ENCODE measurements at regions not wholly inside any gene's neighbourhood (a gene's known extent, or its start where the extent isn't known, plus 50 kb on each side); places are given as distances from the start of the nearest gene placed in this dataset.

- intact Hi-C loops (cut with DNase I, micrococcal nuclease), result no loop called here
- DNase-seq (no peak), ATAC-seq (no peak)
These were observed 457.9 kb downstream of the KLF5 start for GRCh38 chr13:73516731-73517130.

GRCh38 chr13:73514208-73514607 is 455.4 kb downstream of the KLF5 start:
- intact Hi-C loops (cut with DNase I, micrococcal nuclease), result no loop called here
- DNase-seq, result no peak
- no peak for ATAC-seq

DNA sequence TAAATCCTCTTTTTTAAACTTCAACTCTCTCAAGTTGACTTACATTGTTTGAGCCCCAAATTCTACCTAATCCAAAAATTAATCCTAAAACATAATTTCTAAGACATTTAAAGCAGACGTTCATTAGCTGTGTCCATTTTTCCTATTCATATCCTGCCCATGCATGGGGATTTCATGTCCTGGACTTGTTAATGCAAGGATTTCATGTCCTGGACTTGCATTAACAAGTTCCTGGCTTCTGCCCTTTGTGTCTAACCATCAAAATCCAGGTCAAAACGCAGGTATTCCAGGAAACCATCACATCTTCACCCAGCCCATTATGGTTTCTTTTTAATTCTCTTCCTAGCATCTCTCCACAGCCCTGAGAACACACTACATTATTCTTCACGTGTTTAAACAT is 454.9 kb downstream of the KLF5 start:
- intact Hi-C loops (cut with DNase I, micrococcal nuclease), result no loop called here

GRCh38 chr13:73508841-73509240 is 450.0 kb downstream of the KLF5 start:
- ATAC-seq, result no peak
- intact Hi-C loops (cut with DNase I, micrococcal nuclease), result no loop called here
- DNase-seq, result no peak

More for the DNA sequence above, 454.9 kb downstream of the KLF5 start:
- no peak for DNase-seq
- ATAC-seq, result no peak

DNA sequence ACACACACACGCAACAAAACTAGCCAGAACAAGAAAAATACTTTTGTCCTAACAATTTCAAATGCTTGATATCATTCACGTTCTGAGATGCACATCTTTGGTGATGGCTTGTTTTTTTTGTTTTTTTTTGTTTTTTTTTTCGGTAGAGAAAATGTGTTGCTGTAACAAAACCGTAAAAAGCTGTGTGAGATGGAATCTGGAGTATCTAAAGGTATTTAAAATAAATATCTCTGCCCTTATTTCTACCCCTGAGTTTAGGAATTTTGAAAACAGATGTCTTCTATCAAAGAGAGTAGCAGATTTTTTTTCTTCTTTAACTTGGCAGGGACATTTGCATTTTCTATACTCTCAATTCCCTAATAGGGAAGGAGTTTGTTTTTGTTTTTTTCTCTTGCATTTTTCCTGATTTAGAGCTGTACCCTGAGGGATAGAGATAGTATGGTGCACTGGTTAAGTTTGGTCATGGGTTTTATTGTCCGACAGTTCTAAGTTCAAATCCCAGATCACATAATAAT is 446.6 kb downstream of the KLF5 start:
- DNase-seq (no peak), ATAC-seq (no peak)
- intact Hi-C loops (cut with DNase I, micrococcal nuclease), result no loop called here

DNA sequence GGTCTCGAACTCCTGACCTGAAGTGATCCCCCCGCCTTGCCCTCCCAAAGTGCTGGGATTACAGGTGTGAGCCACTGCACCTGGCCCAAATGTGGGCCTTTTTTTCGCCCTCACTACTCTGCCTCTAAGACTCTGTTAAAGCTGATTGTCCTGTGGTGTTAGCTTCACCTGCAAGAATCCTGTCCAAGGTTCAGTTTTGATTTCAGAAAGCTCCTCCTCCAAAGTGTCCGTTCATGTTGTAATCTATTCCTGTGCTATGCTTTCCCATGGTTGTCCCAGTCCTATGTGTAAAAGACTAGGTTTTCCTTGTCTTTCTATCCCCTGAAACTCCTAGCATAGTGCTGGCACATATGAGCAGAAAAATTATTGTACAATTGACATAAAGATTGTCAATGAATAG is 440.9 kb downstream of the KLF5 start:
- intact Hi-C loops (cut with DNase I, micrococcal nuclease), result no loop called here
- no peak for DNase-seq
- ATAC-seq, result peak; percentile 97

GRCh38 chr13:73497430-73497829 is 438.6 kb downstream of the KLF5 start:
- intact Hi-C loops (cut with DNase I, micrococcal nuclease), result no loop called here
- DNase-seq (no peak), ATAC-seq (no peak)

DNA sequence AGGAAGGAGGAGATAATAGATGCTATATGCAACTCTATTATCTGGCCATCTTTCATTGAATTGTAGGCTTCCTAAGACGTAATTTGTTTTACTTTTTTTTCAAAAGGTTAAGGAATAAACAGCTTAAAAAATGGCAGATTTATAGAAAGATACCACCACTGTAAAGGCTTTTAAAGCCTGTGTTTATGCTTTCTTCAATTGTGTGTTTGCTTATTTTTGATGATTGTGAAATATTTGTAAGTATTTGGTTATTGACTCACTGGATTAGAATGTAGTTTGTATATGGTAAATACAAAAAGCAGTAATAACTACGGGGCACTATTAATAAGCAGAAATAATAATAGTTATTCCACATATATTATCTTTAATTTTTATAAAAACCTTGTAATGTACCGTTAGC is 437.9 kb downstream of the KLF5 start:
- DNase-seq, result no peak
- ATAC-seq, result no peak
- intact Hi-C loops (cut with DNase I, micrococcal nuclease), result no loop called here

DNA sequence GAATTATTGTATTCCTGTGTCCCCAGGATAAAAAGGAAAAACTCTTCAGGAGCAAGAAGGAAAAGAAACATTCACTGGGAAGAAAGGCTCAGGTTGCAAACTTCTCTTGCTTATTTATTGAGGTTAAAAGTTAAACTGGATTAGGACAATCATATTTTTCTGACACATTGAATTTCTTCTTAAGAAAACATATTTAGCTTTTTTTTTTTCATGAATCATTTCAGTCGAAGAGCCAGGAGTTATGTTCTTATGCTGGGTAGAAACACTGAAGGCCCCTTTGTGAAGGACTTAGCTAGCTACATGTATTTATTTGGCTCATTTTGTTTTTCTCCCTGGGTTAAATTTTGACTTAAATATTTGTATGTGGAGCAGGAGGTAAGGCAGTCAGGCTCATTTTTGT is 434.0 kb downstream of the KLF5 start:
- no peak for DNase-seq

DNA sequence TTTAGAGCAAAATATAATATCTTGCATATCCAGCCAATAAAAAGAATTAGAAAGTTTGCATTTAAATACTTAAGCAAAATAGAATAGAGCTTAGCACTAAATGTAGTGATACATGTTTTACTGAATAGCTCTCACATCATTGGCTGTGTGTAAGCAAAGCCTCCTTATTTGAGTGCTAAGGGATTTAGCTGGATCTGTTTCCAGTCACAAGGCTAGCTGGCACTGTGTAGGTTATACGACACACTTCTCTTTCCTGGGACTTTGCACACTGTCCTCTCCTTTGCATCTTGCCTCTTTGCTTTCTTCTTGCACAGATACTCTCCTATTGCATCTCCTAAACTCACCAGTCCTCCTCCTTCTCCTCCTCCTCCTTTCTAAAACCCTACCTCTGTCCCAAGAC is 423.8 kb downstream of the KLF5 start:
- intact Hi-C loops (cut with DNase I, micrococcal nuclease), result no loop called here
- ATAC-seq, result no peak
- DNase-seq, result no peak

More for the DNA sequence above, 434.0 kb downstream of the KLF5 start:
- no peak for ATAC-seq
- intact Hi-C loops (cut with DNase I, micrococcal nuclease), result no loop called here

DNA sequence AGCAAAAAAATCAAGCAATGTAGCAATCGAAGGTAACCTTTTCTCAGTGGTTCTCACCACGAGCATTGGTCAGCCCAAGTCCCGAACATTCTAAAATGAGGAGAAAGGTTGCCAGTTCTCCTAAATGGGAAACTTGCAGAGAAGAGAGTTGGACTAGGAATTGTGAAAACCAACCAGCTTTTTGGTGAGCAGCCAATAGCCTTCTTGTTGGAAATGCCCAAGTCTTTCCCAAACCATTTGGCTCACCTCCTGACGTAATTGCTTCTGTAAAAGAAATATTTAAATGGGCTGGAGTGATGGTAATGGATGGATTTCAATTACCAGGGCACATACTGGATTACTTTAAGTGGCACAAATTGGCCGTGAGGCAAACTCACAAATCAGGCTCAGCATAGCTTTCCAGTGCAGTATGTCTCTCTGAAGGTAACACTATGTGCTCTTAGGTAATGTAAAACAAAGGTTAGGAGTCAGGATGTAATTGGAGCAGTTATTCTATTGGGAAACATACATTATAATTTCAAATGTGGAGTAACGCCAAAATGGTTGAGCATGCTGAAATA is 423.2 kb downstream of the KLF5 start:
- no peak for DNase-seq
- ATAC-seq, result no peak
- intact Hi-C loops (cut with DNase I, micrococcal nuclease), result no loop called here

- ATAC-seq, result no peak
- intact Hi-C loops (cut with DNase I, micrococcal nuclease), result no loop called here
- no peak for DNase-seq
These were observed 422.2 kb downstream of the KLF5 start for GRCh38 chr13:73480779-73481559.

- intact Hi-C loops (cut with DNase I, micrococcal nuclease), result no loop called here
- DNase-seq (no peak), ATAC-seq (no peak)
These were observed 421.1 kb downstream of the KLF5 start for GRCh38 chr13:73479856-73480255.

DNA sequence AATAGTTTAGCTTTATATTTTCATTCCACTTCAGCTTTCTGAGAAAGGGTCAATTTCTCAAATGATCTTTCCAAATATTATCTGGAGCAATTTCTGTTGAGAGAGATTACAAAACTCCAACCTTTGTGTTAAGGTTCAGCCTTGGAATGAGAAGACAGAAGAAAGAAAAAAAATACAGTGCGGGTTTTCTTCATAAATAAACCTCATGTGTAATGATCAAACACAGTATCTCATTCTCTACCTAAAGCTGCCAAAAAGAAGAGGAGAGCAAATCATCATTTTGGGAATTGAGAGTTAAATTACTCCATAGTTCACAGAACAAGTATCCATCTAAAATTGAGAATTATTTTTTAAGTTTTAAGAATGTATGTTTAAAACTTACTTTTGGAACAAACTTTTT is 420.5 kb downstream of the KLF5 start:
- ATAC-seq, result no peak
- intact Hi-C loops (cut with DNase I, micrococcal nuclease), result no loop called here
- no peak for DNase-seq

DNA sequence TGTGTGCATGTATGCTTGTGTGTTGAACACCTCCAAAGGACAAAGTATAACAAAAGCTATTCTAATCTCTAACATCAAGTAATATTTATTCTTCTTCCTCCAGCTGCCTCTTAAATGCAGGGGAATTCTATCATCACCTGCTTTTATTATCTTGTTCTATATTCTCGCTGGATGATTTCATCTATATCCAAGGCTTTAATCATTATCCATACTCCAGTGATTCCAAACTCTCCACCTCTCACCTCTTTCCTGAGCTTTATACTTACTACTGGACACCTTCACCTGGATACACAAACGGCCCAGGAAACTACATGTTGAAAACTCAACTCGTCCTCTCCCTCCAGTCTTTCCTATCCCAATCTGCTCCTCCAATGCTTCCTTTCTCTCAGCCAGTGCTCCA is 418.6 kb downstream of the KLF5 start:
- intact Hi-C loops (cut with DNase I, micrococcal nuclease), result no loop called here

DNA sequence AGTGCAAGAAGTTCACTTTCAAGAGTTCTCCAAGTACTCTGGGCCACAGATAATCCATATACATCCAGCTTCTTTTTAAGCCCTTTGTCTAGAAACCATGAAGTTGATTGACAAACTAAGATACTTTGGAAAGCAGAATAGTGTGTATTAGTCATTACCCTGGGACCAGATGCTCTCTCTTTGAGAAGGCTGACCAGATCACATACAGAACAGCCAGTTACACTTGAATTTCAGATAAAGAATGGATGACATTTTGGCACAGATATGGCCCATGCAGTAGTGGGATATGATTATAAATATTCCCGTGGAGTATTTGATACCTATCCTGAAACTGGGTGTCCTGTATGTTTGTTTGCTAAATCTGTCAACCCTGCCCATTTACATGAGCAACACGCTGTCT is 414.2 kb downstream of the KLF5 start:
- intact Hi-C loops (cut with DNase I, micrococcal nuclease), result no loop called here
- DNase-seq (no peak), ATAC-seq (no peak)

More for the DNA sequence above, 418.6 kb downstream of the KLF5 start:
- DNase-seq (no peak), ATAC-seq (peak; percentile 74)

DNA sequence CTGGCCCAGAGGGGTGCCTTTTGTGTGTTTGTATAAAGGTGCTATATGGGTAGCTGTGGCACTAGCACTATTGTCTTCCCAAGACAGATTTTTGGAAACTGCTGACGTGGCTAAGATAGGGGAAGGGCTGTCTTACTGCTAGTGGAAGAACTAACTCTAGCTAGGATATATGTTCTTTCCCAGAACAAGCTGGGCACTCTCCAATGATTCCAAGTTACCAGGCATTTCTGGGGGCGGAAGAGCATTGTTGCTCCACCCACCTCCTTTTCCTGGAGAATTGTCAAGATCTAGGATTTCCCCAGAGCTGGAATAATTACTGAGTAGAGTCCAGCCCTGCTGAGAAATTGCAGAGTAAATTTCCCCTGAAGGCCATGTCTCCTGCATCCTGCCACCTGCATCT is 408.3 kb downstream of the KLF5 start:
- intact Hi-C loops (cut with DNase I, micrococcal nuclease), result no loop called here
- ATAC-seq (no peak), DNase-seq (no peak)

GRCh38 chr13:73466561-73466960 is 407.8 kb downstream of the KLF5 start:
- ATAC-seq (no peak), DNase-seq (no peak)
- intact Hi-C loops (cut with DNase I, micrococcal nuclease), result no loop called here

DNA sequence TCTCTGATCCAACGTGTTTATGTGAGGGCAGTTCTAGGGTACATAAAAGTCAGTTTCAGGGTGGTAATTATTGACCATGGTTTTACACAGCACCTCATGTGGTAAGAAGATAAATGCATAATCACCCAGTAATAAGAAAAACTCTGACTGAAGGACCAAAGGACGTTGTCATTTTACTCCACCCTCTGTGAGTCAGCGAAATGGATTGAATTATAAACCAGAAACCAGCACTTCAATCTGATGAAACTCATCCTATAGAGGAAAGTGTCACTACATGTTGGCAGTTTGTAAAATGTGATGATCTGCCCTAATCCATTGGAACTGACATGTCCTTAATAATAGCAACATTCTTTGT is 406.8 kb downstream of the KLF5 start:
- DNase-seq (no peak), ATAC-seq (peak; percentile 88)
- intact Hi-C loops (cut with DNase I, micrococcal nuclease), result no loop called here

DNA sequence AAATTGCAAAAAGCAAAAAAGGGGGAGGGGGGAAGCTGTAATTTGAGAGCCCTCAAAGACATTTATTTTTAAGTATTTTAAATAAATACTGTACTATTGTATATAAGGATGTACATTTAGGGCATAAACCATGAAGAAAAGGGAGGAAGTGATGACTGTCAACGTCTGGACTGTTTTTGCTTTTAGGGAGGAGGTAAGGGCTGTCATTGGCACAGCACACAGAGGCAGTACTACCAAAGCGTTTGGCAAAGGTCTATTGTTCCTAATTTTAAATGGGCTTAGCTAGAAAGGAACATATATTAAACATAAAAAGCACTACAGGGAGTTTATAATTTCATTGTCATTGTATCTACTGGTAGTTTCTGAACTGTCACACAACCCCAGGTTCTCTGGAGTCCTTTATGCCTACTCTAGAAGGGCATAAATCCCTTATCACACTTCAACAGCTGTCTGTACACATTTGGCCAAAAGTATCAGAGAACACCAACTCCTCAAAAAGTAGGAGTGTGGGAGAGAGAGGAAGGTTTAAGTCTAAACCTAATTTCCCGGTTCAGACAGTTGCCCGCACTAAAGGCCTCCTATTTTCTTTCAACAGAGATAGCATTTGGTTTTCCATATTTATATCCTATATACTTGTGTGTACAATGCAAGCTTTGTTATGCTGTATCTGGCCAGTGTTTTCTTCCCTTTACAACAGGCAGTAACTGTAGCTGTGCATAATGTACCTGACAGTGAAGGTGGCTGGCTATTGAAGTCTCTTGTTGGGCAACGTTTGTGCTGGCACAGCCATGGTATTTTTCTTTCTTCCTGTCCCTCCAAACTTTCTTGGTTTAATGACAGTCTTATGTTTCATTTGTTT is 406.2 kb downstream of the KLF5 start:
- DNase-seq (peak; percentile 16 to 65), ATAC-seq (peak; percentile 85)
- intact Hi-C loops (cut with DNase I, micrococcal nuclease), result no loop called here

All from left colon (tissue), 2 donors.